SKM-1 treated with dmso at 0.1 percent for 144 hours (cell line): ENCODE measurements at regions not wholly inside any gene's neighbourhood (a gene's known extent, or its start where the extent isn't known, plus 50 kb on each side); places are given as distances from the start of the nearest gene placed in this dataset.
"Not testable (repeated sequence)": the region's sequence is repeated elsewhere in the genome, so short reads cannot be mapped to it uniquely, and the experiment has no call there.

ENCODE experiments used
- DNase-seq: peaks from one replicate; lab custom pipeline; 2025; ENCODE audit not compliant: unreplicated experiment; lab: John Stamatoyannopoulos, UW

DNA sequence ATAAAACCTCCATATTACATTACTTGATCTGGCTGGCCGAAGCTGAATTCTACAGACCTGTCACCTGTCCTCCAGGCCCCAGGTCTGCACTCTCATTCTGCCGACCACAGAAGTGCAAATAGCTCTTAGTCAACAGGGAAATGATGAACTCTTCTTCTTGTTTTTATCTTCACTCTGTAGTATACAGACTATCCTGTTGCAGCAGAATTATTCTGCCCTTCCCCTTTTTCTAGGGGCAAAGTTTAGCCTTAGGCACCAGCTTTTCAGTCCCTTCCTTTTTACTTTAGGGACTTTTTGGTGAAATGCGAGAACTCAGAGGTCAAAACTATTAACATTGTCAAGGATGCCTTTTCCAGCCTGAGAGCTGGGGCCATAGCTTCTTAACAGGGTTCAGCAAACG lies 229.6 kb upstream of the EGLN3 start:
- DNase-seq: peak; percentile 55

DNA sequence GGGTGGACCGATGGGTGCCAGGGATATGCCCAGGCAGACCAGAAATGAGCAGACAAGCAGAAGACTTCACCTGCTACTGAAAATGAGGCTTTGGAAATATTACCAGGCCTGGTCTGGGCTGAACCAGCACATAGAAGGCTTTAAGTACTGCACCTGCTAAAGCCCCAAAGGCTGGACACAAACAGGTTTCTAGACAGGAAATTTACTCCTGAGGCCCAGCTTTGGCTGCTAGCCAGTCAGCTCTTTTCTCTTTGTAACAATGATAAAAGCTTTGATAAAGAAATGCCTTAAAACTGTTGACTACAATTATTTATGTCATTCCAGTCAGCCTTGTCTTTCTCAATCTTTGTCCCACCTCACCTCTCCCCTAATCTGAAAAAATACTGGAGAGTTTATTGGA lies 228.9 kb upstream of the EGLN3 start:
- DNase-seq: no peak

DNA sequence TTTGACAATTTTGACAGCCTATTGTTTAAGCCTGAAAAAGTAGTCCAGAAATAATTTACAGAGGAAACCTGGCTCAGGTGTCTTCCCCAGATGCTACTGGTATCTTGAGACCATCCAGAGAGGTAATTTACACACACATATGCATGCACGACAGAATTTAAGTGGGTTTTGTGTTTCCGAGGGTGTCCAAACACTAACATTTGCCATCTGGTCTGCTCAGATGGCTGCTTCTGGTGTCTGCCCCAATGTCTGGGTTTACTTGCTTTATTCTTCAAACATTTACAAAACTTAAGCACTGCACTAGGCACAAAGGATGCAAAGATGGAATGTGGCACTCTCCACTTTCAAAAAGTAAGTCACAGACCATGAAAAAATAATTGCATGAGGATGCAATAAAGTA lies 226.6 kb upstream of the EGLN3 start:
- DNase-seq: no peak

- no peak for DNase-seq
Measured at GRCh38 chr14:34175574-34175973, 224.7 kb upstream of the EGLN3 start.

DNA sequence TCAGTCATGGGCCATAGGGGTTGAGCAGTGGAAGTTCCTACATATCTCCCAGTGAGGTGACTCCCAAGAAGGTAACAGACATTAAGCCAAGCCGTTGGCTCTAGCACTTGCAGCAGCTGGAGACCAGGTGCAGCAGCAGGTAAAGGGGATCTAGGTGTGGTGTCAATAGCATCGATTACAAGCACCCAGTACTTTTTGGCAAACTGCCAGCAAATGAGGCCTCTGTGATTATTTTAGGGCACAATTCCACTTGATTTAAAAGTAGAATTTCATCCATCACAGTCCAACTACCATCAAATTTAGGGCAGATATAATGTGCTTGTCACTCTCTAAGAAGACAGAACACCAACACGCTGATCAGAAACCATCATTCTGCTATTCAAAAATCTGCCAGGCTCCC lies 224.1 kb upstream of the EGLN3 start:
- DNase-seq: no peak

DNA sequence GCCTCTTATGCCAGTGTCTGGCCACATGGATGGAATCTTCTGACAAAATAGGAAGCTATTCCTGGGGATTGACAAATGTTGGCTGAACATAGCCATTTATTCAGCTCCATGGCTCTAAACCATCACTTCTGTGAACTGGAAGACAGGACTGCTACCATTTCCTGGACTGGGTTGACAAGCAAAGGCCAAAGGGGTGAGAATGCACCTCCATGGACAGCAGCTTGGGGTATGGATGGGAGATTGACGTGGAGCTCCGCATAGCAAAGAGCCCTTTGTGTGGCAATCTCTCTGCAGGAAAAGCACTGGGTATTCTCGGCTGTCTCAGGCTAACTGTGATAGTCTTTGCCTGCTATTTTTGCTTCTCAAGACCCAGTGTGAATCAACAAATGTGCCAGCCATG lies 223.0 kb upstream of the EGLN3 start:
- DNase-seq: no peak

- DNase-seq: no peak
Measured at GRCh38 chr14:34172550-34173368, 221.9 kb upstream of the EGLN3 start.

GRCh38 chr14:34172173-34172451 lies 221.2 kb upstream of the EGLN3 start:
- DNase-seq: no peak

GRCh38 chr14:34171431-34172172 lies 220.7 kb upstream of the EGLN3 start:
- no peak for DNase-seq

GRCh38 chr14:34170882-34171281 lies 220.0 kb upstream of the EGLN3 start:
- DNase-seq: no peak

GRCh38 chr14:34169561-34169960 lies 218.7 kb upstream of the EGLN3 start:
- DNase-seq: no peak

GRCh38 chr14:34168656-34169055 lies 217.8 kb upstream of the EGLN3 start:
- no peak for DNase-seq

- no peak for DNase-seq
Measured at GRCh38 chr14:34165847-34166350, 215.0 kb upstream of the EGLN3 start.

DNA sequence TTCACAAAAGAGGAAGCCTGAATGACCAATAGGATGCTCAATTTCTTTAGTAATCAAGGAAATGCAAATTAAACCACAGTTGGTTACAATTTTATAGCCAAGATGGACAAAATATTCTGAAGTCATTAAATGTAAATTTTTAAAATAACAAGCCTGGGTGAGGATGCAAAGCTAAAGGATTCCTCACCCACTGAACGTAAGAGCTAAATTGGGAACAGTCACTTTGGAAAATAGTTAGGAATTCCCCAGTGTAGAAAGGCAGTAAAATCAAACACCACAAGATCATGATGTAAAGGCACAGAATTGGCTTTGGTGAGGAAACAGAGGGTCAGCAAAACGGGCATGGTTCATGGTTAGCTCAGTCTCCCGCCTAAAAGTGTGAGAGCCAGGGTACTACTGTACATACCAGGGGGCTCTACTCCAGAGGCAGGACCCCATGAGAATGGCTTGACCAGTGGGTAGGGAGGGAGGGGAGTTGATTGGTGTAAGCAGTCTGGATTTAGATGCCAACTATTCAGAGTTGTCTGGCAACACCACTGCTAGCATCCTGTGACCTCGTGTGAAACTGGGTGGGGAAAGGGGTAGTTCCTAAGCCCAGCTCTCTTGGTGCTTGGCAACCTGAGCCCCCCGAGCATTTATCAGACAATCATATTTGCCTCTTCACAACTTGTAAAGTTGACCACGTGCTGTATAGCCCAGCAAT lies 213.4 kb upstream of the EGLN3 start:
- no peak for DNase-seq

GRCh38 chr14:34161351-34162082 lies 210.6 kb upstream of the EGLN3 start:
- DNase-seq: no peak

GRCh38 chr14:34160619-34161018 lies 209.7 kb upstream of the EGLN3 start:
- DNase-seq: no peak

DNA sequence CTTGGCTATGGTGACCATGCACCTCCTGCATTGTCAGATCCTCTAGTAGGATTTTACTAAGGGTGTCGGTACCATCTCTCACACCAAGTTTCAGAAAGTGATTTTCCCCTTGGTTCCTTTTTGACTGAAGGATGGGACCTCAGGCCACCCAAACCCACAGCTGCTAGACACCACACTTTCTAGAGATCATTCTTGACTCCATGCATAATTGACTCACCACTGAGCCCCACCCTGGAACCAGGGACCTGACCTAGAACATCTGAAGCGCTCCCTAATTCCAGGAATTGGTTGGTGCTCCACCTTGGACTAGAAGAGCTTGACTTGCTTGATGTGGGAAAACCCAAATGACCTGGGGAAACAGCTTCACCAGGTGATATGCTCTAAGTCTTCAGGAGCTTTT lies 206.8 kb upstream of the EGLN3 start:
- no peak for DNase-seq

DNA sequence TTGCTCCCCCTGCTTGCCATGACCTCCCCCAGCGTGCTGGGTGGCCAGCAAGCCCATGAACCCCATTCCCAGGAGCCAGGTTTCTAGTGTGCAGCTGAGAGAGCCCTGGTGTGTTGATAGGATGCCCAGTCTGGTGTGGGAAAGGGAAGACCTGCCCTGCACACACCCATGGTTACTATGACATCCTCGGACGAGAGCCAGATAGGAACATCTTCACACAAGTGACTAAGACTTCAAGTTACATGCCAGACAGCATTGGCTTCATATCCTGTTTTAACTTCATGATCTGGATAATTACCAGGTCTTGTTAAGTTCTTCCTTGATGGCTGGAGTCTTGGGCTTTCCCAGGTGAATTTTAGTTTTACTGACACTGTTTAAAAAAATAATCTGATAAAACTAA lies 196.6 kb upstream of the EGLN3 start:
- no peak for DNase-seq

GRCh38 chr14:34140127-34140526 lies 189.3 kb upstream of the EGLN3 start:
- DNase-seq: not testable (repeated sequence)

DNA sequence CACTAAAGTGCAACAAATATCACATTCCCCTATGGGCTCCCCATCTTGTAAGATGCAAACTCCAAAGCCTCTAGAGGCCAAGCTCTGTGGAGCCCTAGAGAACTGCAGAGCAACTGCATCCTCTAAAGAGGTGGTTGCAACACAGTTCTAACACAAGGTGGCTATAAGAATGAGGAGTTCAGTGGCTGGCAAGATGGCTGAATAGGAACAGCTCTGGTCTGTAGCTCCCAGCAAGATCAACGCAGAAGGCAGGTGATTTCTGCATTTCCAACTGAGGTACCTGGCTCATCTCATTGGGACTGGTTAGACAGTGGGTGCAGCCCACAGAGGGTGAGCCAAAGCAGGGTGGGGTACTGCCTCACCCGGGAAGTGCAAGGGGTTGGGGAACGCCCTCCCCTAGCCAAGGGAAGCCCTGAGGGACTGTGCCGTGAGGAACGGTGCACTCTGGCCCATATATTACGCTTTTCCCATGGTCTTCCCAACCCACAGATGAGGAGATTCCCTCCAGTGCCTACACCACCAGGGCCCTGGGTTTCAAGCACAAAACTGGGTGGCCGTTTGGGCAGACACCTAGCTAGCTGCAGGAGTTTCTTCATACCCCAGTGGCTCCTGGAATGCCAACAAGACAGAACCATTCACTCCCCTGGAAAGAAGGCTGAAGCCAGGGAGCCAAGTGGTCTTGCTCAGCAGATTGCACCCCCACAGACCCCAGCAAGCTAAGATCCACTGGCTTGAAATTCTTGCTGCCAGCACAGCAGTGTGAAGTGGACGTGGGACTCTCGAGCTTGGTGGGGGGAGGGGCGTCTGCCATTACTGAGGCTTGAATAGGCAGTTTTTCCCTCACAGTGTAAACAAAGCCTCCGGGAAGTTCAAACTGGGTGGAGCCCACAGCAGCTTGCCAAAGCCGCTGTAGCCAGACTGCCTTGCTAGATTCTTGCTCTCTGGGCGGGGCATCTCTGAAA lies 188.6 kb upstream of the EGLN3 start:
- DNase-seq: not testable (repeated sequence)
